NAMALWA (cell line): ENCODE measurements at regions not wholly inside any gene's neighbourhood (a gene's known extent, or its start where the extent isn't known, plus 50 kb on each side); places are given as distances from the start of the nearest gene placed in this dataset.
A peak's percentile ranks its signal among the peaks of the same experiment; 100 is the strongest.
"Not testable (repeated sequence)": the region's sequence is repeated elsewhere in the genome, so short reads cannot be mapped to it uniquely, and the experiment has no call there.

ENCODE experiments used
- DNase-seq: peaks from one replicate; pipeline ENCODE4 v3.0.0-alpha.2; 2015; ENCODE audit warnings: low spot score

- DNase-seq = no peak
Observed at GRCh38 chrX:13955975-13956374, 73.7 kb downstream of the GEMIN8 start.

- DNase-seq = no peak
Observed at GRCh38 chrX:13955095-13955647, 74.5 kb downstream of the GEMIN8 start.

GRCh38 chrX:13952581-13952980, 77.1 kb downstream of the GEMIN8 start:
- no peak for DNase-seq

GRCh38 chrX:13946223-13946622, 83.5 kb downstream of the GEMIN8 start:
- not testable (repeated sequence) for DNase-seq

- not testable (repeated sequence) for DNase-seq
Observed at GRCh38 chrX:13945787-13946186, 83.9 kb downstream of the GEMIN8 start.

GRCh38 chrX:13940671-13941070, 89.0 kb downstream of the GEMIN8 start:
- DNase-seq = no peak

GRCh38 chrX:13939741-13940597, 89.7 kb downstream of the GEMIN8 start:
- peak; percentile 1 for DNase-seq

- no peak for DNase-seq
Observed at GRCh38 chrX:13938829-13939530, 90.7 kb downstream of the GEMIN8 start.

- peak; percentile 2 for DNase-seq
Observed at GRCh38 chrX:13938051-13938828, 91.5 kb downstream of the GEMIN8 start.

- DNase-seq = no peak
Observed at GRCh38 chrX:13937370-13938050, 92.2 kb downstream of the GEMIN8 start.

- DNase-seq = no peak
Observed at GRCh38 chrX:13936521-13937225, 93.0 kb downstream of the GEMIN8 start.

GRCh38 chrX:13934731-13935130, 95.0 kb downstream of the GEMIN8 start:
- no peak for DNase-seq

- DNase-seq = no peak
Observed at GRCh38 chrX:13933851-13934250, 95.8 kb downstream of the GEMIN8 start.

- DNase-seq = no peak
Observed at GRCh38 chrX:13933352-13933751, 96.3 kb downstream of the GEMIN8 start.

GRCh38 chrX:13932416-13932815, 97.3 kb downstream of the GEMIN8 start:
- DNase-seq = no peak

GRCh38 chrX:13927175-13927574, 102.5 kb downstream of the GEMIN8 start:
- no peak for DNase-seq

- no peak for DNase-seq
Observed at GRCh38 chrX:13923845-13924244, 105.8 kb downstream of the GEMIN8 start.

GRCh38 chrX:13923289-13923688, 106.4 kb upstream of the GPM6B start:
- no peak for DNase-seq

- no peak for DNase-seq
Observed at GRCh38 chrX:13917507-13917906, 100.6 kb upstream of the GPM6B start.

- DNase-seq = no peak
Observed at GRCh38 chrX:13911586-13911985, 94.7 kb upstream of the GPM6B start.

- no peak for DNase-seq
Observed at GRCh38 chrX:13906093-13906492, 89.2 kb upstream of the GPM6B start.
